Loucy (cell line): ENCODE measurements at regions not wholly inside any gene's neighbourhood (a gene's known extent, or its start where the extent isn't known, plus 50 kb on each side); places are given as distances from the start of the nearest gene placed in this dataset.
"Not testable (repeated sequence)": the region's sequence is repeated elsewhere in the genome, so short reads cannot be mapped to it uniquely, and the experiment has no call there.

Source experiments
- H2AFZ ChIP-seq: fragments of 200-600 bp; sonication (generic); 2 replicates; pipeline ENCODE4 v1.6.0; 2016; ENCODE audit warnings: antibody characterized with exemption, mild to moderate bottlenecking, low read length, moderate library complexity
- H3F3A ChIP-seq: fragments of 200-600 bp; 2 replicates; pipeline ENCODE4 v1.6.0; 2016; ENCODE audit warnings: antibody characterized with exemption, low read depth, mild to moderate bottlenecking
- H3K27me3 ChIP-seq: fragments of 200-600 bp; sonication (generic); 2 replicates; pipeline ENCODE4 v1.6.1; 2014; ENCODE audit warnings: low read length, mild to moderate bottlenecking; ENCODE audit not compliant: insufficient read depth, poor library complexity, severe bottlenecking
- H3K36me3 ChIP-seq: fragments of 200-600 bp; sonication (generic); 2 replicates; pipeline ENCODE4 v1.6.1; 2016; ENCODE audit warnings: low read length; ENCODE audit not compliant: insufficient read depth
- H3K4me1 ChIP-seq: fragments of 200-600 bp; sonication (generic); 2 replicates; pipeline ENCODE4 v1.5.1; 2014; ENCODE audit warnings: low read length, mild to moderate bottlenecking; ENCODE audit not compliant: insufficient read depth, poor library complexity, severe bottlenecking
- H3K4me2 ChIP-seq: fragments of 200-600 bp; sonication (generic); 2 replicates; pipeline ENCODE4 v1.6.0; 2014; ENCODE audit warnings: antibody characterized with exemption, low read length, low read depth, mild to moderate bottlenecking; ENCODE audit not compliant: poor library complexity, severe bottlenecking
- H3K4me3 ChIP-seq: fragments of 200-600 bp; sonication (generic); 2 replicates; pipeline ENCODE4 v1.5.1; 2014; ENCODE audit warnings: low read length, mild to moderate bottlenecking, mixed read lengths; ENCODE audit not compliant: poor library complexity, severe bottlenecking
- H3K79me2 ChIP-seq: fragments of 200-600 bp; sonication (generic); 2 replicates; pipeline ENCODE4 v1.6.1; 2014; ENCODE audit warnings: low read length; ENCODE audit not compliant: insufficient read depth
- H3K9ac ChIP-seq: fragments of 200-600 bp; sonication (generic); 2 replicates; pipeline ENCODE4 v1.6.0; 2014; ENCODE audit warnings: mild to moderate bottlenecking, low read depth, low read length, moderate library complexity; ENCODE audit not compliant: poor library complexity, severe bottlenecking
- H3K9me2 ChIP-seq: fragments of 200-600 bp; sonication (generic); replicated peaks from 2 replicates; pipeline ENCODE4 v1.6.1; 2016; ENCODE audit warnings: low read depth, low read length, mixed read lengths
- H3K9me3 ChIP-seq: fragments of 200-600 bp; sonication (generic); 2 replicates; pipeline ENCODE4 v1.6.1; 2014; ENCODE audit warnings: mild to moderate bottlenecking, antibody characterized with exemption, low read length, low read depth; ENCODE audit not compliant: insufficient read depth
- H4K20me1 ChIP-seq: fragments of 200-600 bp; sonication (generic); 2 replicates; pipeline ENCODE4 v1.6.0; 2014; ENCODE audit warnings: antibody characterized with exemption, low read length, mild to moderate bottlenecking; ENCODE audit not compliant: insufficient read depth, poor library complexity, severe bottlenecking
- CTCF ChIP-seq: fragments of 200-600 bp; sonication (generic); conservative IDR thresholded peaks from 2 replicates; pipeline ENCODE4 v1.5.1; 2014; ENCODE audit warnings: mild to moderate bottlenecking, antibody characterized with exemption, low read length
- EZH2phosphoT487 ChIP-seq: fragments of 200-600 bp; IDR thresholded peaks from 2 replicates; pipeline ENCODE4 v1.6.1; 2018; ENCODE audit warnings: antibody characterized with exemption, mild to moderate bottlenecking, moderate library complexity, borderline replicate concordance

- no peaks in the 10 kb centered on the region for H3K36me3 ChIP-seq
- TF ChIP-seq CTCF (no peak), EZH2phosphoT487 (no peak)
- no peak overlapping the region for H3K4me2 ChIP-seq
- no peaks in the 10 kb centered on the region for H3F3A ChIP-seq
- H4K20me1 ChIP-seq: no peaks in the 10 kb centered on the region
- no peaks in the 10 kb centered on the region for H3K9me2 ChIP-seq
- no peak overlapping the region for H2AFZ ChIP-seq
- no peak overlapping the region for H3K9ac ChIP-seq
- H3K27me3 ChIP-seq: no peaks in the 10 kb centered on the region
- H3K79me2 ChIP-seq: no peaks in the 10 kb centered on the region
- H3K4me3 ChIP-seq: no peak overlapping the region
- H3K4me1 ChIP-seq: no peaks in the 10 kb centered on the region
- H3K9me3 ChIP-seq: no peaks in the 10 kb centered on the region
These were observed 732.6 kb upstream of the PABPC4L start for GRCh38 chr4:134934036-134934808.

- no peaks in the 10 kb centered on the region for H3K79me2 ChIP-seq
- no peak overlapping the region for H3K4me3 ChIP-seq
- H3K27me3 ChIP-seq: no peaks in the 10 kb centered on the region
- H3K9me2 ChIP-seq: no peaks in the 10 kb centered on the region
- no peak for TF ChIP-seq CTCF
- TF ChIP-seq EZH2phosphoT487: no peak
- no peak overlapping the region for H2AFZ ChIP-seq
- no peaks in the 10 kb centered on the region for H3F3A ChIP-seq
- H4K20me1 ChIP-seq: no peaks in the 10 kb centered on the region
- H3K9me3 ChIP-seq: no peaks in the 10 kb centered on the region
- H3K9ac ChIP-seq: no peak overlapping the region
- H3K4me2 ChIP-seq: no peak overlapping the region
- no peaks in the 10 kb centered on the region for H3K36me3 ChIP-seq
- H3K4me1 ChIP-seq: no peaks in the 10 kb centered on the region
These were observed 713.8 kb upstream of the PABPC4L start for GRCh38 chr4:134915355-134915754.

- not testable (repeated sequence) for H3K9ac ChIP-seq, H2AFZ ChIP-seq, H3K27me3 ChIP-seq, H3K4me1 ChIP-seq, H3K9me3 ChIP-seq, H3K9me2 ChIP-seq, H3K36me3 ChIP-seq, H3K4me3 ChIP-seq, H3K4me2 ChIP-seq, H4K20me1 ChIP-seq, H3K79me2 ChIP-seq, H3F3A ChIP-seq
These were observed 712.7 kb upstream of the PABPC4L start for GRCh38 chr4:134914250-134914649.

- Histone ChIP-seq H3K9ac (no peak overlapping the region), H3K9me3 (no peaks in the 10 kb centered on the region), H4K20me1 (no peaks in the 10 kb centered on the region), H3K4me2 (no peak overlapping the region), H2AFZ (no peak overlapping the region), H3K9me2 (no peaks in the 10 kb centered on the region), H3K36me3 (no peaks in the 10 kb centered on the region), H3K27me3 (no peaks in the 10 kb centered on the region), H3F3A (no peaks in the 10 kb centered on the region), H3K79me2 (no peaks in the 10 kb centered on the region), H3K4me3 (no peak overlapping the region), H3K4me1 (no peaks in the 10 kb centered on the region)
- TF ChIP-seq CTCF (no peak), EZH2phosphoT487 (no peak)
These were observed 710.4 kb upstream of the PABPC4L start for GRCh38 chr4:134911941-134912340.
